Activated CD8-positive, alpha-beta T cell treated with anti-CD3 and anti-CD28 coated beads for 36 hours (primary cell): ENCODE measurements at regions not wholly inside any gene's neighbourhood (a gene's known extent, or its start where the extent isn't known, plus 50 kb on each side); places are given as distances from the start of the nearest gene placed in this dataset.

Experiments
- ATAC-seq: fragments of 200-7000 bp; cut with Tn5 transposase; one replicate; pipeline ENCODE4 v1.10.0; 2021; ENCODE audit warnings: mild to moderate bottlenecking, moderate library complexity
- CTCF ChIA-PET: fragments of 350-600 bp; sonication (Branson Sonifier 250); formaldehyde crosslinking; loops from one replicate; lab custom pipeline; 2021; ENCODE audit warnings: antibody characterized with exemption; lab: Charles Lee
- POLR2A ChIA-PET: fragments of 350-600 bp; sonication (Branson Sonifier 250); formaldehyde crosslinking; loops from one replicate; lab custom pipeline; 2021; ENCODE audit warnings: antibody characterized with exemption; lab: Charles Lee
- DNase-seq: peaks from one replicate; pipeline ENCODE4 v3.0.0-alpha.2; 2020
- H3K27ac Mint-ChIP-seq: one replicate; pipeline ENCODE4 v1.8.0; 2021; ENCODE audit warnings: mild to moderate bottlenecking, mixed read lengths
- H3K27me3 Mint-ChIP-seq: one replicate; pipeline ENCODE4 v1.8.0; 2021; ENCODE audit warnings: mixed read lengths
- H3K36me3 Mint-ChIP-seq: one replicate; pipeline ENCODE4 v1.8.0; 2021; ENCODE audit warnings: low read depth, mixed read lengths
- H3K4me1 Mint-ChIP-seq: one replicate; pipeline ENCODE4 v1.8.0; 2021; ENCODE audit warnings: low read depth, mixed read lengths
- H3K4me3 Mint-ChIP-seq: one replicate; pipeline ENCODE4 v1.8.0; 2021; ENCODE audit warnings: mild to moderate bottlenecking, moderate library complexity, mixed read lengths
- H3K9me3 Mint-ChIP-seq: one replicate; pipeline ENCODE4 v1.8.0; 2021; ENCODE audit warnings: mixed read lengths
- CTCF ChIP-seq: fragments of 200-600 bp; IDR thresholded peaks from one replicate; pipeline ENCODE4 v1.8.0; 2022; ENCODE audit warnings: antibody characterized with exemption, mild to moderate bottlenecking
- intact Hi-C: fragments of 100-400 bp; cut with micrococcal nuclease; formaldehyde crosslinking; loops from one replicate; pipeline ENCODE4 v1.10.0; 2022

DNA sequence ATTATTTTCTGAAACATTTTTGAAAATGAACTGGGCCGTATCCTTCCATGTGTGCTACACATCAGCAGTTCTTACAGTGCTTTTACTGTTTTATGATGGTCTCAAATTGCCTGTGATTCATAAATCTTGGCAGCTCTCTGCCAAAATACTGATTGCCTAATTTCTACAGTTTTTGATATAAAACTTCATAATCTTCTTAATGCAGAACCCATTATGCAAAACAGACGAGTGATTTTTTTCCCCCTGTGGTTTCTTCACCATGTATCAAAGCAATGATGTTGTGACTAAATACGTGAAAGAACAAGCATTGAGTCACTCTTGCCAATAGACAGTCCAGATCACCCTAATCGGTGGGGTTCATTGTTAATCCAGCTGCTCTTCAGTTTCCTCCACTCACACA is 156.4 kb upstream of the WDR1 start:
- intact Hi-C loops, result no loop called here
- Mint-ChIP-seq H3K4me3 (no peak overlapping the region), H3K27me3 (peaks cover 3% of the 10 kb centered on the region), H3K27ac (no peak overlapping the region), H3K36me3 (no peaks in the 10 kb centered on the region), H3K4me1 (peaks cover 2% of the 10 kb centered on the region), H3K9me3 (no peaks in the 10 kb centered on the region)
- DNase-seq (peak; percentile 4), ATAC-seq (peak; percentile 60)
- ChIA-PET POLR2A (no interaction called here), CTCF (no interaction called here)
- TF ChIP-seq CTCF, result no peak

DNA sequence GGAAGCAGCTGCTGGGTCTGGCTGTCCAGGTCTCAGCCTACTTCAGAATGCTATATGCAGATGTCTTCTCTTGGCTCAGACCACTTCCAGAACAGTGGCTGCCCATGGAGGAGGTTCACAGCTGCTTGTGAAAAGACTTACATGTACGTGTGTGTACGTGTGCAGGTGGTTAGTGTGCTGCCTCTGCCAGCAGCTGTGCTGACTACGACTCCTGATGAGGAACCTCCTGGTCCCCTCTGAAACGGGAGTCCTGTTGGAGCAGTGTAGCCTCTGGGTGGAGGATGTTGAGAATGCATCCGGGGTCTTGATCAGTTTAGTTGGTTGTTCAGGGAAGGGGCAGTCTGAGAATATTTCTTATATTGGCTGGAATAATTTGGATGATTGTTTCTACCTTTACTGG is 155.9 kb upstream of the WDR1 start:
- Mint-ChIP-seq H3K4me3 (no peak overlapping the region), H3K27me3 (peaks cover 2% of the 10 kb centered on the region), H3K36me3 (no peaks in the 10 kb centered on the region), H3K4me1 (peaks cover 2% of the 10 kb centered on the region), H3K27ac (no peak overlapping the region), H3K9me3 (no peaks in the 10 kb centered on the region)
- TF ChIP-seq CTCF, result no peak
- DNase-seq, result no peak
- CTCF ChIA-PET, result no interaction called here
- ATAC-seq, result no peak
- POLR2A ChIA-PET, result interaction anchor here (1.1 kb wide), 1 partner anchor 10 kb away, joined by 4 read pairs; no protein-coding TSS in a partner anchor
- intact Hi-C loops, result no loop called here

DNA sequence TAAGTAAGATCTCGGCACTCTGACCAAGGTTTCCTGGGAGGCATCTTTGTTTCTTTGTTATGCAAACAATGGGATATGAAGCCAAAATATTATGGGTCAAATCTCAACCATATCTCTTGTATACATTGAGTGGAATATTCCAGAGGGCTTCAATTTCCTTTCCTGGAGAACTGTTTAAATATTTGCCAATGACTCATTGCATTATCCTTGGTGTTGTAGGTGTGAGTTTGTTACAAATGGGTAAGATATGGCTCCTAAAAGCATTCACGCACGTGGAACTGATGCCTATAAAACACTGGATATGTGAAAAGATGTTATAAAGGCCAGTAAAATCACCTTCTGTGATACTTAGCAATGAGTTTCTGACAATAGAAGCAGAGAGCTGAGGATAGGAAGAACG is 150.5 kb upstream of the WDR1 start:
- Mint-ChIP-seq H3K4me1 (no peaks in the 10 kb centered on the region), H3K27ac (no peak overlapping the region), H3K36me3 (no peaks in the 10 kb centered on the region), H3K27me3 (no peaks in the 10 kb centered on the region), H3K4me3 (no peak overlapping the region), H3K9me3 (no peaks in the 10 kb centered on the region)
- POLR2A ChIA-PET, result no interaction called here
- no peak for TF ChIP-seq CTCF
- ATAC-seq (no peak), DNase-seq (no peak)
- intact Hi-C loops, result no loop called here
- CTCF ChIA-PET, result interaction anchor here (1.8 kb wide), 1 partner anchor 102 kb away, joined by 4 read pairs; no protein-coding TSS in a partner anchor

GRCh38 chr4:10260777-10261176 is 144.2 kb upstream of the WDR1 start:
- Mint-ChIP-seq H3K9me3 (no peaks in the 10 kb centered on the region), H3K4me1 (no peaks in the 10 kb centered on the region), H3K4me3 (no peak overlapping the region), H3K27me3 (peaks cover 3% of the 10 kb centered on the region), H3K36me3 (no peaks in the 10 kb centered on the region), H3K27ac (no peak overlapping the region)
- POLR2A ChIA-PET, result no interaction called here
- no peak for TF ChIP-seq CTCF
- DNase-seq (no peak), ATAC-seq (no peak)
- intact Hi-C loops, result no loop called here
- CTCF ChIA-PET, result no interaction called here

DNA sequence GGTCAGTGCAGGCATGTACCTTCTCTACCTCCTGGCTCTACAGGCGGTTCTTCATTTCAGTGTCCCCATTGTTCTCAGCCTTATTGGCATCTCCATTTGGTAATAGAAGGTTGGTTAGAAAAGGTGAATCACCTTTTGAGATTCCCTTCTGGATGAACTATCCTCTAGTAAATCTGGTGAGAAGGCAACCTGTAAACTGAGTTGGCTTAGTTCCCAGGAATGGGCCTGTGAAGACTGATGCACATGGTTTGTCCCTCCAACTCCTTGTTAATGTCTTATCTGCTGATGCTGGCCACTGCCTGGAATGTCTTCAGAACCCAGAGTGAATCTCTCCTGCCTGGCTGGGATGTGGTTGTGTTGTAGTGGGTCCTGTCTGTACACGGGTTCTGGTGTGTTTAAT is 143.4 kb upstream of the WDR1 start:
- Mint-ChIP-seq H3K36me3 (no peaks in the 10 kb centered on the region), H3K27ac (no peak overlapping the region), H3K4me3 (no peak overlapping the region), H3K9me3 (no peaks in the 10 kb centered on the region), H3K4me1 (no peaks in the 10 kb centered on the region), H3K27me3 (peaks cover 3% of the 10 kb centered on the region)
- no peak for TF ChIP-seq CTCF
- intact Hi-C loops, result no loop called here
- ATAC-seq (no peak), DNase-seq (no peak)
- ChIA-PET CTCF (no interaction called here), POLR2A (no interaction called here)
